Fibroblast of peridontal ligament (primary cell): ENCODE measurements at regions not wholly inside any gene's neighbourhood (a gene's known extent, or its start where the extent isn't known, plus 50 kb on each side); places are given as distances from the start of the nearest gene placed in this dataset.
"Not testable (repeated sequence)": the region's sequence is repeated elsewhere in the genome, so short reads cannot be mapped to it uniquely, and the experiment has no call there.

ENCODE experiments used
- DNase-seq: peaks from one replicate; pipeline ENCODE4 v3.0.0-alpha.2; 2010; ENCODE audit errors: extremely low read depth

GRCh38 chr1:192862271-192862670 is 53.4 kb downstream of the RGS2 start:
- DNase-seq: no peak

- DNase-seq: no peak
These were observed 57.5 kb downstream of the RGS2 start for GRCh38 chr1:192866241-192866868.

GRCh38 chr1:192867180-192867579 is 58.3 kb downstream of the RGS2 start:
- DNase-seq: no peak

GRCh38 chr1:192869308-192869940 is 60.6 kb downstream of the RGS2 start:
- DNase-seq: no peak

GRCh38 chr1:192872010-192872409 is 63.2 kb downstream of the RGS2 start:
- DNase-seq: no peak

GRCh38 chr1:192873836-192874235 is 65.0 kb downstream of the RGS2 start:
- no peak for DNase-seq

GRCh38 chr1:192876633-192877032 is 67.8 kb downstream of the RGS2 start:
- DNase-seq: no peak

- DNase-seq: peak; percentile 56
These were observed 68.5 kb downstream of the RGS2 start for GRCh38 chr1:192877283-192877886.

GRCh38 chr1:192878249-192878648 is 69.4 kb downstream of the RGS2 start:
- DNase-seq: peak; percentile 76

- DNase-seq: no peak
These were observed 70.6 kb downstream of the RGS2 start for GRCh38 chr1:192879406-192879805.

- DNase-seq: peak; percentile 22
These were observed 71.4 kb downstream of the RGS2 start for GRCh38 chr1:192880231-192880630.

GRCh38 chr1:192884241-192884640 is 75.4 kb downstream of the RGS2 start:
- DNase-seq: no peak

- DNase-seq: not testable (repeated sequence)
These were observed 76.5 kb downstream of the RGS2 start for GRCh38 chr1:192885387-192885786.

- DNase-seq: no peak
These were observed 78.6 kb downstream of the RGS2 start for GRCh38 chr1:192887426-192887825.

GRCh38 chr1:192888574-192888973 is 79.7 kb downstream of the RGS2 start:
- no peak for DNase-seq

GRCh38 chr1:192889082-192889481 is 80.2 kb downstream of the RGS2 start:
- DNase-seq: no peak

- no peak for DNase-seq
These were observed 81.3 kb downstream of the RGS2 start for GRCh38 chr1:192890134-192890533.

GRCh38 chr1:192892934-192893333 is 84.1 kb downstream of the RGS2 start:
- DNase-seq: no peak

- not testable (repeated sequence) for DNase-seq
These were observed 86.6 kb downstream of the RGS2 start for GRCh38 chr1:192895487-192895886.

- no peak for DNase-seq
These were observed 87.5 kb downstream of the RGS2 start for GRCh38 chr1:192896376-192896775.

GRCh38 chr1:192901500-192901899 is 92.7 kb downstream of the RGS2 start:
- no peak for DNase-seq

GRCh38 chr1:192903142-192903541 is 94.3 kb downstream of the RGS2 start:
- no peak for DNase-seq

GRCh38 chr1:192904438-192904895 is 95.6 kb downstream of the RGS2 start:
- peak; percentile 97 for DNase-seq
